ENCODE measurements at regions not wholly inside any gene's neighbourhood (a gene's known extent, or its start where the extent isn't known, plus 50 kb on each side); places are given as distances from the start of the nearest gene placed in this dataset.
"Not testable (repeated sequence)": the region's sequence is repeated elsewhere in the genome, so short reads cannot be mapped to it uniquely, and the experiment has no call there.

DNA sequence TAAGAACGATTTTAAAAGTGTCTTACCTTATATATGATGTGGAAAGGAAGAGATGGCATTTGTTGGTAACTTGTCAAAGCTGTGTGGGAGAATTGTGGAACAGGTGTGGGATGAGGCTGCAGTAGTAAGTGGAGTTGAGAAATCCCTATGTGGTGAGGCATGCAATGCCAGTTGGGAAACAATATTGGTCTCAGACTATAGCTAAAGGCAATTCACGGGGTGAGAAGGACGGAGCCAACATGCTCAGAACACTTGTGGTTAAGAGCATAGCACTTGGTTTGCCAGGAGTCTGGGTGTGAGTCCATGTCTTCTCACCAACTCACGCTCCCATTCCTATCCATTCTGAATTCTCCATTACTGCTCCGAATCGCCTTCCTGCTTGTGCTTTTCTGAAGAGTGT, 615.6 kb upstream of the ADAMTS9 start:
- DNase-seq = no peak

DNA sequence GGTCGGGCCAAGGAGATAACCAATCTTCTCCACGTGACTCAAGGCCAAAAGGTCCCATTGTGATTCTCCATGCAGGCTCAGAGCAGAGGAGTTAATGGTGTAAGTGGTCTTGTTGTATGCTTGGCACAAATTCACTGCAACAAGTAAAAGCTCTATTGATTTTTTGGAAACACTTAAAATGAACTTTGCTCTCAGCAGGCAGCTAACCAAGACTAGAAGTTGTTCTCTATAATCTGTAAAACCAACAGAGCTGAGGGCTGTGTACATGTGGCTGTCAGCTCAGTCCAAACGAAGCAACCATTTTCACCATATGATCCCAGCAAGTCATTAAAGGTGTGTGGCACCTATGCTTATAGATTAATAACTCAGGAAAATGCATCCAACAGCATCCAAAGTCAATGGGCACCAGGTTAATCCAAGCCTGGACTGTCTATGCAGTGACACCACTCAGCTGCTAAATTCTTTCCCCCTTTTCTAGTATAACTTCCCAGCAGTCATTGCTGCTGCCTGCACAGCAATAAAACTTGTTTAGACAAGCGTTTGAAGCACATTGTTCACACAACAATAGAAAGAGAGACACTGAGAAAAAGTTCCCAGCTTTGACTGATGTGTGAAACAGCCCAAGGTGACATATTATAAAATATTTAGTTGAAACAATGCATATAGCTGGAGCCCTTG, 603.8 kb upstream of the ADAMTS9 start:
- no peak for DNase-seq

DNA sequence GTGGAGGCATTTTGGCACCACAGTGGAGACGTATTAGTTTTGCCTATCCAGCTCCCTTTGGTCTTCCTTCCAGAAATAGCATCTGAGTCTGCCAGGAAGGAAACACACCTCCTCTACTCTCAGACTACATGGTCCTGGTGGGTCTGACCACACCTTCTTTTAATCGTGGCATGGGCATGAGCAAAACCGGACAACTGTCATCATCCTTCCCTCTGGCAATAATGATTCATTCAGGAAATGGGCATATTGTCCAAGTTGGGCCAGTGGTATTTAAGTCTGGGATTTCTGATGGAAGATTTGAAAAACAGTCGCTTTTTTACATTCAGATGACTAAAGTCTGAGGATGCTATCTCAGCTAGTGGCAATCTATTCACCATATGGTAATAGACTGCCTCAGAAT, 601.0 kb upstream of the ADAMTS9 start:
- no peak for DNase-seq

- DNase-seq = no peak
Measured at GRCh38 chr3:65285956-65286355, 598.2 kb upstream of the ADAMTS9 start.

DNA sequence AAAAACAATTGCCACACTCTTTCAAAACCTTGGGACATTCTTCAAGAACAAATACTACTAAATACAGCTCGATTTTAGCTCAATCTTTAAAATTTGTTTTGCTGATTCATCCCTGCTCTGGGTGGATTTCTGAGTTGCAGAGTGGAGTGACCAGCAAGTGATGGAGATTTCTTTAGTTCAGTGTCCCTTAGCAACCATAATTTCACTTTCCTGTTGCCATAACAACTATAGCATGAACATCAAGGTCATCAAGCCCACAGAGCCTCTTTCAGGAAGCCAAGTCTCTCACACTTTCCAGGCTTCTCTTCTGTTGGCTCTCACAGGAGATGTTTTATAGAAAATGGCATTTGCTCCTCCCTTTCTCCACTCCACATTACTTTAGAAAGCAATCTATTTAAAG, 597.2 kb upstream of the ADAMTS9 start:
- DNase-seq = no peak

DNA sequence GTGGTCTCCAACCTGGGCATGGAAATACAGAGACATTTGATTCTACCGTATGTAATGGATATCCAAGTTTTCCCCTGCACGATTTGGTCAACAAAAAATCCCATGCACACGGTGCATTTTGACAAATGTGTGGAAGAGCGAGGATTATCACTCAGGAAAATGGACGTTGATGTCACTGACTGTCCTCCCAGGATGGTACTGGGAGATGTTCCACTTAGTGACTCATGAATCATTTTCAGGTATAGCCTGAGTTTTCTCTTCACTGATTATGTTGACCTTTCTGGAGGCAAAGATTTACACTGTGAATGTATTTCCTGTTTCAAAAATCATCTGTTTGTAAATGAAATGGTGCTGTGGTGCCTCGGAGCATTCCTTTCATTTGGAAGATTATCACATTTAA, 596.7 kb upstream of the ADAMTS9 start:
- no peak for DNase-seq

DNA sequence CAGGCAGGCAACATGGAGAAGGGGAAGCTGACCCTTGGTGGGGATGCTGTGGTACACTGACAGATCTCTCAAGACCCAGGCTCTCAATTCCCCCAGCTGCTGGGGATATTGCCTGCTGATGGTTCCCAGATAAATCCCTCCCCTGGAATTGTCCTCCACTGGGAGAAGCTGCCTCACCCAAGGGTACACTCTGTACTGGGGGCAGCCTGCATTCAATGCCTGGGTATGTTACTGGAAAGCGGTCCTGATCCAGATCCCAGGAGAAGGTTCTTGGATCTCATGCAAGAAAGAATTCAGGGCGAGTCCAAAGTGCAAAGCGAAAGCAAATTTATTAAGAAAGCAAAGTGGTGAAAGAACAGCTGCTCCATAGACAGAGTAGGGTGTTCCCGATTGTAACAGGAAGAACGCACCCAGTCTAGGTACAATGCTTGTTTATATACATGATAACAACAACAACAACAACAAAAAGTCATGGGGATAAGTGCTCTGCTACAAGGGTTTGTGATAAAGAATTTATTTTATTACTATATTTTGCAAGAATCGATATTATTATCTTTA, 591.5 kb upstream of the ADAMTS9 start:
- DNase-seq = no peak

GRCh38 chr3:65277798-65278197, 590.0 kb upstream of the ADAMTS9 start:
- DNase-seq = no peak

GRCh38 chr3:65276551-65276950, 588.8 kb upstream of the ADAMTS9 start:
- DNase-seq = no peak

DNA sequence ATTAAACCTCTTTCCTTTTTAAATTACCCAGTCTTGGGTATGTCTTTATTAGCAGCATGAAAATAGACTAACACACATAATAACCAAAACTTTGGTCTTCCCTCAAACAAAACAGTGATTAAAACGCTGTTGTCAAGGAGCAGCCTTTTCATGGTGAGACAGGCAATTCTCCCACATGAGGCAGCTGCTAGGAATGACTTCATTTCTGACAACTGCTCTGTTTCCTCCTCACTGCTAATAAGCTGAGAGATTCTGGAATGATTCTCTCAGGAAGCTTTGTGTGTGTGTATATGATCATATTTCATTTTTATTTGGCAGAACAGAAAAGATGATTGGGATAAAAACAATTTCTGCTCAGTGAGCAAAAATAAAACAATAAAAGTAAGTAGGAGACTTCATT, 580.6 kb upstream of the ADAMTS9 start:
- no peak for DNase-seq

- DNase-seq = no peak
Measured at GRCh38 chr3:65265942-65266590, 578.3 kb upstream of the ADAMTS9 start.

DNA sequence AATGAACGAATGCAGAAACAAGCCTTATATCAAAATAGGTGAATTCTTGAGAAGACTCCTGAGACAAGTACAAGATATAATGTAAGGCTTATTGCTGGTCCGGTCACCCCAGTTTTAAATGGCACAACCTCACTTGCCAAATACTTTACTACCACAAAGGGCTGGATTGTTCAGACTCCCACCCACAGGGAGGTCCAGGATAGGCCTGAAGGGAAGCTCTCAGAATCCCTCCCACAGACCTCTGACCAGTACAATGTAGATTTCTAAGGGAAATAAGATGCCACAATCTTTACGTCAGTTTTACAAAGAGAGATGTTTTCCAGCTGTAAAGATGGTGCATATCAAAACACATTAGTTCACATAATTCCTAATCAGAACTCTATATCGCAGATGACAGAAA, 577.7 kb upstream of the ADAMTS9 start:
- no peak for DNase-seq

- no peak for DNase-seq
Measured at GRCh38 chr3:65262548-65262947, 574.7 kb upstream of the ADAMTS9 start.

DNA sequence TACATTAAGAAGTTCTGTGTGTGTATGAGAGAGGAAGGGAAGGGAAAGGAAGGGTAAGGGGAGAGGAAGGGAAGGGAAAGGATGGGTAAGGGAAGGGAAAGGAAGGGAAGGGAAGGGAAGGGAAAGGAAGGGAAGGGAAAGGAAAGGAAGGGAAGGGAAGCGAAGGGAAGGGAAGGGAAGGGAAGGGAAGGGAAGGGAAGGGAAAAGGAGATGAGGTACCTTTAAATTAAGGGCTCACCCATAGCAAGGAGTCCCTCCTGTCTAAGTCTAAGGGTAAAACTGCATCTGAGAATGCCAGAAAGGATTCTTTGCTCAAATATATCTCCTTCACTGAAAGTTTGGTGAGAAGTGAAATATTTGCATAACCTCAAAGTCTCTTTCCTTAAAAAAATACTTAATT, 572.1 kb upstream of the ADAMTS9 start:
- DNase-seq = no peak

DNA sequence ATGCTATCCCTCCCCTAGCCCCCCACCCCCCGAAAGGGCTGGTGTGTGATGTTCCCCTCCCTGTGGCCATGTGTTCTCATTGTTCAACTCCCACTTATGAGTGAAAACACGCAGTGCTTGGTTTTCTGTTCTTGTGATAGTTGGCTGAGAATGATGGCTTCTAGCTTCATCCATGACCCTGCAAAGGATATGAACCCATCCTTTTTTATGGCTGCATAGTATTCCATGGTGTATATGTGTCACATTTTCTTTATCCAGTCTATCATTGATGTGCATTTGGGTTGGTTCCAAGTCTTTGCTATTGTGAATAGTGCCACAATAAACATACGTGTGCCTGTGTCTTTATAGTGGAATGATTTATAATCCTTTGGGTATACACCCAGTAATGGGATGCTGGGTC, 565.1 kb upstream of the ADAMTS9 start:
- not testable (repeated sequence) for DNase-seq

DNA sequence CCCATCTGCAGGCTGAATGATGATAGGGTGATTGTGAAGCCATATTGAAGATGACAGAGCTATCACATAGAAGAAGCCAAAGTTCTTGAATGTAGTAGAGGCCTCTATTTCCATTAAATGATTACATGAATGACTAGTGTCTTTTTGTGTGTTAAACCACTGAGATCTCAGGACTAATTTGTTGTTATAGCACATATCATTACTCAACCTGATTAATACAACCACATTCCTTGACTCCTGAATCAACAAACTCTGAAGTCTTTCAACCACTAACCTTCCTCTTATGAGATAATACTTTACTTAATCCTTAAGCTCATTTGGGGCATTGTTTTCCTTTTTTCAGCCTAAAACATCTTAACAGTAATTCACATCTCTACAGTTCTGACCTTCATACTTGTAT, 564.5 kb upstream of the ADAMTS9 start:
- no peak for DNase-seq

- no peak for DNase-seq
Measured at GRCh38 chr3:65251375-65251774, 563.6 kb upstream of the ADAMTS9 start.

GRCh38 chr3:65246561-65246960, 558.8 kb upstream of the ADAMTS9 start:
- DNase-seq = no peak

GRCh38 chr3:65245133-65246063, 557.6 kb upstream of the ADAMTS9 start:
- DNase-seq = no peak

- DNase-seq = no peak
Measured at GRCh38 chr3:65240366-65240765, 552.6 kb upstream of the ADAMTS9 start.

- DNase-seq = no peak
Measured at GRCh38 chr3:65238652-65239051, 550.9 kb upstream of the ADAMTS9 start.

GRCh38 chr3:65234499-65234898, 546.7 kb upstream of the ADAMTS9 start:
- DNase-seq = no peak

DNA sequence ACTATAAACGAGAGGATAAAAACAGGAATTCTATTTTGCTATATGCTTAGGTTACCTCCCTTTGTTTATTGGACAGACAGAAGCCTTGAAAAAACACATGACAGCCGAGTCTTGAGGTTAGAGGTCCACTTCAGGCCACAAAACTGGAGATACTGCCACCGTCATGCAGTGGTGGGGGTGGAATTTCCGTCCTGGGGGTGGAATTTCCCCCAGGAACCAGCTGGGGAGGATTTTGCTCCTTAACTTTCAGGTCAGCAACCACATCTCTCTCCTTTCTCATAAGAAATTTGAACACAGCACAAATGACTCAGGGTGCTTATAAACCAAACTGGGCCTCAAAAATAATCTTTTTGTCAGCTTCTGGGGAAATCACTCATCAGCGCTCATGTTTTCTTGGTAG, 545.8 kb upstream of the ADAMTS9 start:
- no peak for DNase-seq

- no peak for DNase-seq
Measured at GRCh38 chr3:65231544-65231943, 543.7 kb upstream of the ADAMTS9 start.

All from SIG-M5 (cell line).